Activated CD8-positive, alpha-beta memory T cell treated with anti-CD3 and anti-CD28 coated beads for 1 hour (primary cell): ENCODE measurements at regions not wholly inside any gene's neighbourhood (a gene's known extent, or its start where the extent isn't known, plus 50 kb on each side); places are given as distances from the start of the nearest gene placed in this dataset.
"Not testable (repeated sequence)": the region's sequence is repeated elsewhere in the genome, so short reads cannot be mapped to it uniquely, and the experiment has no call there.

Experiments
- DNase-seq, 2 donors: peaks; one replicate each; pipeline ENCODE4 v3.0.0-alpha.2; 2020; ENCODE audit warnings: low read depth in 1 of 2; ENCODE audit errors: extremely low read depth in 1 of 2

GRCh38 chr2:58730764-58731487 lies 489.8 kb upstream of the FANCL start:
- DNase-seq = no peak

GRCh38 chr2:58727981-58728656 lies 487.0 kb upstream of the FANCL start:
- DNase-seq = no peak

- no peak for DNase-seq
Observed at GRCh38 chr2:58721912-58722591, 480.9 kb upstream of the FANCL start.

- no peak for DNase-seq
Observed at GRCh38 chr2:58720770-58721697, 479.9 kb upstream of the FANCL start.

GRCh38 chr2:58720033-58720769 lies 479.1 kb upstream of the FANCL start:
- no peak for DNase-seq

- DNase-seq = no peak
Observed at GRCh38 chr2:58715344-58715743, 474.2 kb upstream of the FANCL start.

GRCh38 chr2:58714238-58714637 lies 473.1 kb upstream of the FANCL start:
- DNase-seq = no peak

- no peak for DNase-seq
Observed at GRCh38 chr2:58710795-58711279, 469.7 kb upstream of the FANCL start.

- DNase-seq = no peak
Observed at GRCh38 chr2:58709687-58710354, 468.7 kb upstream of the FANCL start.

- no peak for DNase-seq
Observed at GRCh38 chr2:58709274-58709673, 468.1 kb upstream of the FANCL start.

GRCh38 chr2:58708565-58708964 lies 467.4 kb upstream of the FANCL start:
- DNase-seq = no peak

- DNase-seq = no peak
Observed at GRCh38 chr2:58702302-58702885, 461.3 kb upstream of the FANCL start.

GRCh38 chr2:58701688-58702301 lies 460.7 kb upstream of the FANCL start:
- DNase-seq = no peak

- DNase-seq = no peak
Observed at GRCh38 chr2:58700591-58700990, 459.5 kb upstream of the FANCL start.

GRCh38 chr2:58699411-58699810 lies 458.3 kb upstream of the FANCL start:
- DNase-seq = no peak

- DNase-seq = no peak
Observed at GRCh38 chr2:58698620-58699019, 457.5 kb upstream of the FANCL start.

GRCh38 chr2:58694114-58694513 lies 453.0 kb upstream of the FANCL start:
- DNase-seq = not testable (repeated sequence)

GRCh38 chr2:58691041-58691440 lies 449.9 kb upstream of the FANCL start:
- not testable (repeated sequence) for DNase-seq

GRCh38 chr2:58688813-58689212 lies 447.7 kb upstream of the FANCL start:
- no peak for DNase-seq
